IMR-90 (cell line): ENCODE measurements at regions not wholly inside any gene's neighbourhood (a gene's known extent, or its start where the extent isn't known, plus 50 kb on each side); places are given as distances from the start of the nearest gene placed in this dataset.

Source experiments
- BHLHE40 ChIP-seq: fragments of 150-350 bp; IDR thresholded peaks from 2 replicates; pipeline ENCODE4 v1.6.1; 2016; ENCODE audit warnings: mild to moderate bottlenecking, low read depth, low read length
- CEBPB ChIP-seq: IDR thresholded peaks from 2 replicates; pipeline ENCODE4 v1.6.1; 2012; ENCODE audit warnings: low read depth, low read length, improper control_type of control experiment
- FOS ChIP-seq: fragments of 150-350 bp; IDR thresholded peaks from 2 replicates; pipeline ENCODE4 v1.6.1; 2016; ENCODE audit warnings: low read depth, low read length
- POLR2A ChIP-seq: IDR thresholded peaks from 2 replicates; pipeline ENCODE4 v1.6.1; 2012; ENCODE audit warnings: mild to moderate bottlenecking, low read depth, low read length
- RAD21 ChIP-seq: IDR thresholded peaks from 2 replicates; pipeline ENCODE4 v1.6.1; 2012; ENCODE audit warnings: low read length, improper control_type of control experiment
- RCOR1 ChIP-seq: IDR thresholded peaks from 2 replicates; pipeline ENCODE4 v1.6.1; 2012; ENCODE audit warnings: mild to moderate bottlenecking, low read length, improper control_type of control experiment; ENCODE audit not compliant: insufficient replicate concordance
- RFX5 ChIP-seq: IDR thresholded peaks from 2 replicates; pipeline ENCODE4 v1.8.0; 2012; ENCODE audit warnings: low read depth, mild to moderate bottlenecking, low read length, moderate library complexity
- SMC3 ChIP-seq: fragments of 150-350 bp; IDR thresholded peaks from 2 replicates; pipeline ENCODE4 v1.6.1; 2016; ENCODE audit warnings: low read depth, mild to moderate bottlenecking, antibody characterized with exemption, low read length, moderate library complexity
- TF ChIP-seq, protein P1 (sequence below): conservative IDR thresholded peaks from 2 replicates; pipeline ENCODE4 v1.5.1; 2012; ENCODE audit warnings: mild to moderate bottlenecking, low read depth, low read length, improper control_type of control experiment
- TF ChIP-seq, protein P2 (sequence below): fragments of 150-350 bp; IDR thresholded peaks from 2 replicates; pipeline ENCODE4 v1.6.1; 2017; ENCODE audit warnings: mild to moderate bottlenecking, antibody characterized with exemption, low read length, low read depth

DNA sequence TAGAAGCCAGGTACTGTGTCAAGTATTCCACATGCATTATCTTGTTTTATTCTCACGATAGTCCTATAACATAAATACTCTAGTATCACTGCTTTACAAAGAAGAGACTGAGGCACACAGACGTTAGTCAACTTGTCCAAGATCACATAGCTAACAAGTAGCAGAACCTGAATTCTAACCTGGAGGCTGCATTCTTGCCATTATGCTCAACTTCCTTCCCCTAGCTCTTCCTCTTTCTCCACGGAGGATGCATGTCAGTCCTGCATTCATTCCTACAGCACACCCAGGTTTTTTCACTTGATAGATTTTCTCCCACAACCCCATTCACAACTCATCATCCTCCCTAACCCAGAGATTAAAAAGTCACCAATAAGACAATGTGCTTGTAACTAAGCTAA is 388.5 kb upstream of the NFE2L3 start:
- TF ChIP-seq, protein P1, sequence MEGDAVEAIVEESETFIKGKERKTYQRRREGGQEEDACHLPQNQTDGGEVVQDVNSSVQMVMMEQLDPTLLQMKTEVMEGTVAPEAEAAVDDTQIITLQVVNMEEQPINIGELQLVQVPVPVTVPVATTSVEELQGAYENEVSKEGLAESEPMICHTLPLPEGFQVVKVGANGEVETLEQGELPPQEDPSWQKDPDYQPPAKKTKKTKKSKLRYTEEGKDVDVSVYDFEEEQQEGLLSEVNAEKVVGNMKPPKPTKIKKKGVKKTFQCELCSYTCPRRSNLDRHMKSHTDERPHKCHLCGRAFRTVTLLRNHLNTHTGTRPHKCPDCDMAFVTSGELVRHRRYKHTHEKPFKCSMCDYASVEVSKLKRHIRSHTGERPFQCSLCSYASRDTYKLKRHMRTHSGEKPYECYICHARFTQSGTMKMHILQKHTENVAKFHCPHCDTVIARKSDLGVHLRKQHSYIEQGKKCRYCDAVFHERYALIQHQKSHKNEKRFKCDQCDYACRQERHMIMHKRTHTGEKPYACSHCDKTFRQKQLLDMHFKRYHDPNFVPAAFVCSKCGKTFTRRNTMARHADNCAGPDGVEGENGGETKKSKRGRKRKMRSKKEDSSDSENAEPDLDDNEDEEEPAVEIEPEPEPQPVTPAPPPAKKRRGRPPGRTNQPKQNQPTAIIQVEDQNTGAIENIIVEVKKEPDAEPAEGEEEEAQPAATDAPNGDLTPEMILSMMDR, result no peak
- no peak for TF ChIP-seq RFX5
- no peak for TF ChIP-seq RCOR1
- no peak for TF ChIP-seq POLR2A
- TF ChIP-seq, protein P2, sequence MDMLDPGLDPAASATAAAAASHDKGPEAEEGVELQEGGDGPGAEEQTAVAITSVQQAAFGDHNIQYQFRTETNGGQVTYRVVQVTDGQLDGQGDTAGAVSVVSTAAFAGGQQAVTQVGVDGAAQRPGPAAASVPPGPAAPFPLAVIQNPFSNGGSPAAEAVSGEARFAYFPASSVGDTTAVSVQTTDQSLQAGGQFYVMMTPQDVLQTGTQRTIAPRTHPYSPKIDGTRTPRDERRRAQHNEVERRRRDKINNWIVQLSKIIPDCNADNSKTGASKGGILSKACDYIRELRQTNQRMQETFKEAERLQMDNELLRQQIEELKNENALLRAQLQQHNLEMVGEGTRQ, result no peak
- TF ChIP-seq FOS, result no peak
- no peak for TF ChIP-seq SMC3
- TF ChIP-seq BHLHE40, result no peak
- no peak for TF ChIP-seq CEBPB
- no peak for TF ChIP-seq RAD21
